GM12878 (cell line): ENCODE measurements at regions not wholly inside any gene's neighbourhood (a gene's known extent, or its start where the extent isn't known, plus 50 kb on each side); places are given as distances from the start of the nearest gene placed in this dataset.

Experiments
- ATAC-seq: fragments of 200-7000 bp; cut with Tn5 transposase; 3 replicates; pipeline ENCODE4 v1.9.1; 2020; ENCODE audit warnings: mild to moderate bottlenecking, moderate library complexity
- BruUV-seq: library from RNA; stranded (reverse); fragments of 400-500 nt; replicated peaks from 2 replicates; lab custom pipeline; 2021; lab: Mats Ljungman, UMichigan
- CTCF ChIA-PET: fragments of 300-600 bp; sonication (Branson Sonifier 250); formaldehyde crosslinking; extraction: SDS; loops from one replicate; lab custom pipeline; 2021; ENCODE audit warnings: inconsistent platforms; lab: Yijun Ruan, JAX
- POLR2A ChIA-PET: fragments of 350-600 bp; formaldehyde crosslinking; extraction: SDS; loops from one replicate; lab custom pipeline; 2021; ENCODE audit warnings: inconsistent platforms; lab: Charles Lee
- RAD21 ChIA-PET: fragments of 300-600 bp; sonication (Branson Sonifier 250); formaldehyde crosslinking; loops from one replicate; lab custom pipeline; 2023; ENCODE audit warnings: antibody characterized with exemption; ENCODE audit not compliant: unreplicated experiment; lab: Charles Lee
- SMC1A ChIA-PET: fragments of 300-600 bp; sonication (Branson Sonifier 250); formaldehyde crosslinking; loops from one replicate; lab custom pipeline; 2023; ENCODE audit not compliant: unreplicated experiment, uncharacterized antibody; lab: Charles Lee
- DNase-seq: peaks from one replicate; pipeline ENCODE4 v3.0.0-alpha.2; 2011; ENCODE audit warnings: low read depth, low spot score
- FAIRE-seq: peaks from 3 replicates; lab custom pipeline; 2011; peaks lifted over from hg19 to GRCh38; lab: Jason Lieb, UNC
- H2AFZ ChIP-seq: 2 replicates; pipeline ENCODE4 v1.6.0; 2011; ENCODE audit warnings: low read depth, low read length, control low read depth; ENCODE audit not compliant: control insufficient read depth
- H3K27ac ChIP-seq: 2 replicates; pipeline ENCODE4 v1.5.1; 2011; ENCODE audit warnings: control low read depth; ENCODE audit not compliant: control insufficient read depth, insufficient read depth
- H3K27me3 ChIP-seq, 2 experiments: replicated peaks in 1 of 2; 2 replicates each; pipeline versions ENCODE4 v1.6.0 to v1.6.1; 2011; ENCODE audit warnings: low read length in 1 of 2; ENCODE audit not compliant: control insufficient read depth in 2 of 2, insufficient read depth in 2 of 2
- H3K36me3 ChIP-seq, 2 experiments: 2 replicates each; pipeline ENCODE4 v1.5.1; 2011; ENCODE audit warnings: low read length in 1 of 2; ENCODE audit not compliant: control insufficient read depth in 2 of 2, insufficient read depth in 2 of 2
- H3K4me1 ChIP-seq: 2 replicates; pipeline ENCODE4 v1.6.1; 2011; ENCODE audit warnings: mild to moderate bottlenecking, low read length, moderate library complexity, mixed read lengths; ENCODE audit not compliant: control insufficient read depth, insufficient read depth
- H3K4me2 ChIP-seq: 2 replicates; pipeline ENCODE4 v1.6.0; 2011; ENCODE audit warnings: control low read depth; ENCODE audit not compliant: control insufficient read depth, insufficient read depth
- H3K4me3 ChIP-seq: fragments of 200-600 bp; sonication (generic); 2 replicates; pipeline ENCODE4 v1.5.1; 2016
- H3K79me2 ChIP-seq: 2 replicates; pipeline ENCODE4 v1.6.0; 2011; ENCODE audit warnings: low read length; ENCODE audit not compliant: control insufficient read depth, insufficient read depth
- H3K9ac ChIP-seq: 2 replicates; pipeline ENCODE4 v1.8.0; 2011; ENCODE audit warnings: low read length, control low read depth, mixed read lengths; ENCODE audit not compliant: control insufficient read depth, insufficient read depth
- H3K9me3 ChIP-seq: replicated peaks from 3 replicates; pipeline ENCODE4 v1.5.1; 2011; ENCODE audit warnings: mild to moderate bottlenecking, low read length; ENCODE audit not compliant: control insufficient read depth, insufficient read depth
- H4K20me1 ChIP-seq: 2 replicates; pipeline ENCODE4 v1.6.0; 2011; ENCODE audit not compliant: control insufficient read depth, insufficient read depth
- E2F8 ChIP-seq: fragments of 450-650 bp; IDR thresholded peaks from 2 replicates; pipeline ENCODE4 v1.6.1; 2018; ENCODE audit warnings: mild to moderate bottlenecking, low read depth, moderate library complexity; ENCODE audit not compliant: partially characterized antibody
- IKZF2 ChIP-seq, 2 experiments: fragments of 450-650 bp; IDR thresholded peaks; 2 replicates each; pipeline ENCODE4 v1.6.1; 2017; ENCODE audit warnings: mild to moderate bottlenecking in 2 of 2, moderate library complexity in 2 of 2
- IRF4 ChIP-seq: IDR thresholded peaks from 2 replicates; pipeline ENCODE4 v1.6.1; 2011; ENCODE audit warnings: low read depth, low read length
- JUNB ChIP-seq: IDR thresholded peaks from 2 replicates; pipeline ENCODE4 v1.6.1; 2016; ENCODE audit warnings: antibody characterized with exemption, mild to moderate bottlenecking
- JUND ChIP-seq: IDR thresholded peaks from 2 replicates; pipeline ENCODE4 v1.6.1; 2012; ENCODE audit warnings: low read depth, mild to moderate bottlenecking, low read length, improper control_type of control experiment, moderate library complexity
- NFIC ChIP-seq: IDR thresholded peaks from 2 replicates; pipeline ENCODE4 v1.6.1; 2012; ENCODE audit warnings: low read depth, mild to moderate bottlenecking, inconsistent platforms, low read length, moderate library complexity
- NKRF ChIP-seq: fragments of 450-650 bp; conservative IDR thresholded peaks from 2 replicates; pipeline ENCODE4 v1.6.1; 2017; ENCODE audit warnings: mild to moderate bottlenecking, moderate library complexity
- POLR2AphosphoS2 ChIP-seq: IDR thresholded peaks from 2 replicates; pipeline ENCODE4 v1.6.1; 2011; ENCODE audit warnings: low read depth, mild to moderate bottlenecking, low read length, improper control_type of control experiment, moderate library complexity
- RAD21 ChIP-seq: IDR thresholded peaks from 2 replicates; pipeline ENCODE4 v1.6.1; 2011; ENCODE audit warnings: mild to moderate bottlenecking, low read depth, low read length, moderate library complexity; ENCODE audit not compliant: insufficient read depth
- SMARCA5 ChIP-seq: fragments of 450-650 bp; IDR thresholded peaks from 2 replicates; pipeline ENCODE4 v1.6.1; 2017; ENCODE audit warnings: mild to moderate bottlenecking
- TCF3 ChIP-seq: IDR thresholded peaks from 2 replicates; pipeline ENCODE4 v1.6.1; 2012; ENCODE audit warnings: low read depth, mild to moderate bottlenecking, low read length, borderline replicate concordance; ENCODE audit not compliant: insufficient read depth
- WGBS: methylation state at CpG from one replicate; pipeline ENCODE4 v1.1.6; 2016; ENCODE audit warnings: low lambda C conversion rate; ENCODE audit not compliant: insufficient replicate concordance, insufficient coverage; ENCODE audit errors: missing lambda C conversion rate; 5-methylcytosine and 5-hydroxymethylcytosine counted together
- in situ Hi-C: fragments of 300-500 bp; cut with MboI; formaldehyde crosslinking; loops from 9 replicates; pipeline ENCODE4 v1.14.3; 2018; ENCODE audit warnings: mixed read lengths
- intact Hi-C: fragments of 100-400 bp; cut with micrococcal nuclease; formaldehyde crosslinking; loops from one replicate; pipeline ENCODE4 v1.14.2; 2022; ENCODE audit not compliant: unreplicated experiment
- TF ChIP-seq, protein P1 (sequence below): IDR thresholded peaks from 2 replicates; pipeline ENCODE4 v1.6.1; 2011; ENCODE audit warnings: mild to moderate bottlenecking, low read depth, low read length, moderate library complexity; ENCODE audit not compliant: insufficient replicate concordance

DNA sequence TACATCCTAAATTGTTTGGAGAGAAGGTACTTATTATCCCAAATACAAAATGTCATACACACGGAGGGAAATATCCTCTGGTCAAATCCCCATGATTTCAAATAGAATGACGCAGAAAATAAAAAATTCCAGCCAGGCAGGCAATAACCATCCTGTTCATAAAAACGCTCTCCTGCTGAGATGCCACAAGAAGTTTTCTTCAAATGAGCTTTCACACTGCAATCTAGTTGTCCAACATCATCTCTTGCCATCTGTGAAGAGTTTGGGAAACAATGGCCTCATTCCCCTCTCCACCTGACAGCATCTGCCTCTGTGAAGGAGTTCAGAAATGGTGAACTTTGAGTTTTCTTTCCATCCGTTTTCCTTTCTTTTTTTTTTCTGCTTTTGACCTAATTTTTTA lies 83.3 kb upstream of the SLC30A5 start:
- no peaks in the 10 kb centered on the region for H3K4me1 ChIP-seq
- H4K20me1 ChIP-seq, result no peaks in the 10 kb centered on the region
- H2AFZ ChIP-seq, result no peak overlapping the region
- H3K27me3 ChIP-seq, result peaks cover 0 to 2% of the 10 kb centered on the region in 2 experiments; a peak in 2 of 4 replicates
- SMC1A ChIA-PET, result no interaction called here
- no peak for TF ChIP-seq NFIC
- no peak for TF ChIP-seq TCF3
- no peak for TF ChIP-seq E2F8
- BruUV-seq, result no TSS peak
- no peaks in the 10 kb centered on the region for H3K9me3 ChIP-seq
- H3K36me3 ChIP-seq, result no peaks in the 10 kb centered on the region
- CTCF ChIA-PET, result no interaction called here
- no peaks in the 10 kb centered on the region for H3K79me2 ChIP-seq
- no peak overlapping the region for H3K4me2 ChIP-seq
- in situ Hi-C loops, result loop anchor here (10.0 kb wide), 1 partner anchor 726 kb away; no protein-coding TSS in a partner anchor
- no peak overlapping the region for H3K27ac ChIP-seq
- DNase-seq (no peak), ATAC-seq (no peak), FAIRE-seq (no peak)
- POLR2A ChIA-PET, result no interaction called here
- intact Hi-C loops, result no loop called here
- H3K9ac ChIP-seq, result no peak overlapping the region
- RAD21 ChIA-PET, result no interaction called here
- 15% methylated on average over 4 of the region's 4 CpGs for WGBS
- no peak overlapping the region for H3K4me3 ChIP-seq

GRCh38 chr5:69011910-69012309 lies 81.9 kb upstream of the SLC30A5 start:
- H4K20me1 ChIP-seq, result no peaks in the 10 kb centered on the region
- H3K4me1 ChIP-seq, result no peaks in the 10 kb centered on the region
- FAIRE-seq, result no peak
- ChIA-PET SMC1A (interaction anchor here (0.8 to 1.0 kb wide), 2 partner anchors 16 to 18 kb away, joined by 3 read pairs; no protein-coding TSS in a partner anchor), CTCF (interaction anchor here (0.8 to 1.6 kb wide), 4 partner anchors 11 to 126 kb away, joined by 3 to 6 read pairs (median 4); no protein-coding TSS in a partner anchor), RAD21 (interaction anchor here (1.1 kb wide), 1 partner anchor 725 kb away, joined by 3 read pairs; no protein-coding TSS in a partner anchor), POLR2A (no interaction called here)
- no peak overlapping the region for H2AFZ ChIP-seq
- H3K27ac ChIP-seq, result no peak overlapping the region
- no peaks in the 10 kb centered on the region for H3K9me3 ChIP-seq
- H3K9ac ChIP-seq, result no peak overlapping the region
- 26% methylated on average over 5 of the region's 5 CpGs for WGBS
- intact Hi-C loops (no loop called here), in situ Hi-C loops (loop anchor here (10.0 kb wide), 1 partner anchor 727 kb away; no protein-coding TSS in a partner anchor)
- BruUV-seq, result no TSS peak
- no peaks in the 10 kb centered on the region for H3K79me2 ChIP-seq
- H3K4me2 ChIP-seq, result no peak overlapping the region
- peaks cover 0 to 2% of the 10 kb centered on the region in 2 experiments; a peak in 2 of 4 replicates for H3K27me3 ChIP-seq
- ATAC-seq, result no peak
- DNase-seq, result no peak
- TF ChIP-seq, protein P1, sequence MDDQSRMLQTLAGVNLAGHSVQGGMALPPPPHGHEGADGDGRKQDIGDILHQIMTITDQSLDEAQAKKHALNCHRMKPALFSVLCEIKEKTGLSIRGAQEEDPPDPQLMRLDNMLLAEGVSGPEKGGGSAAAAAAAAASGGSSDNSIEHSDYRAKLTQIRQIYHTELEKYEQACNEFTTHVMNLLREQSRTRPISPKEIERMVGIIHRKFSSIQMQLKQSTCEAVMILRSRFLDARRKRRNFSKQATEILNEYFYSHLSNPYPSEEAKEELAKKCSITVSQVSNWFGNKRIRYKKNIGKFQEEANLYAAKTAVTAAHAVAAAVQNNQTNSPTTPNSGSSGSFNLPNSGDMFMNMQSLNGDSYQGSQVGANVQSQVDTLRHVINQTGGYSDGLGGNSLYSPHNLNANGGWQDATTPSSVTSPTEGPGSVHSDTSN, result no peak
- TF ChIP-seq NKRF, result no peak
- TF ChIP-seq SMARCA5, result no peak
- TF ChIP-seq IKZF2 (IDR thresholded peaks at IDR 0.05), result no peak
- no peak for TF ChIP-seq JUND
- no peak for TF ChIP-seq POLR2AphosphoS2
- no peak for TF ChIP-seq IRF4
- no peak for TF ChIP-seq RAD21
- no peak for TF ChIP-seq JUNB
- no peaks in the 10 kb centered on the region for H3K36me3 ChIP-seq
- H3K4me3 ChIP-seq, result no peak overlapping the region
